ENCODE measurements at regions not wholly inside any gene's neighbourhood (a gene's known extent, or its start where the extent isn't known, plus 50 kb on each side); places are given as distances from the start of the nearest gene placed in this dataset.

GRCh38 chr11:70631624-70632047 lies 233.3 kb downstream of the CTTN start:
- no peak for DNase-seq

GRCh38 chr11:70633610-70634009 lies 235.3 kb downstream of the CTTN start:
- no peak for DNase-seq

- DNase-seq, result no peak
These were observed 238.3 kb downstream of the CTTN start for GRCh38 chr11:70636659-70637058.

GRCh38 chr11:70637186-70637800 lies 239.0 kb downstream of the CTTN start:
- no peak for DNase-seq

GRCh38 chr11:70637949-70638583 lies 239.7 kb downstream of the CTTN start:
- DNase-seq, result no peak

DNA sequence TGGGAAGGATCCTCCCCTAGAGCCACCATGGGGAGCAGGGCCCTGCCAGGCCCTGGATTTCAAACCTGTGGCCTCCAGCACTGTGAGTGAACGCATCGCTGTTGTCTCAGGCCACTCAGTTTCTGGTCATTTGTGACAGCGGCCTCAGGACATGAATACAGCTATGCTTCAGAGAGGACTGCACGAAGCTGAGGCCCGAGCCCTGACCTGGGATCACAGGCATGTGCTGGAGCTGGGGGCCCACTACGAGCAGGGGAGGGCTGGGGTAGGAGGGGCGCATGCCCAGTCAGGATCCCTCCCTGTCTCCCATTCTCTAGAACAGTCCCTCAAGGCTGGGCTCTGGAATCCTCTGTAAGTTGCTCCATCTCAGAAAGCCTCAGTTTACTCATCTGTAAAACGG lies 242.1 kb downstream of the CTTN start:
- no peak for DNase-seq

GRCh38 chr11:70641369-70641768 lies 243.0 kb downstream of the CTTN start:
- DNase-seq, result no peak

- no peak for DNase-seq
These were observed 243.9 kb downstream of the CTTN start for GRCh38 chr11:70642266-70642665.

DNA sequence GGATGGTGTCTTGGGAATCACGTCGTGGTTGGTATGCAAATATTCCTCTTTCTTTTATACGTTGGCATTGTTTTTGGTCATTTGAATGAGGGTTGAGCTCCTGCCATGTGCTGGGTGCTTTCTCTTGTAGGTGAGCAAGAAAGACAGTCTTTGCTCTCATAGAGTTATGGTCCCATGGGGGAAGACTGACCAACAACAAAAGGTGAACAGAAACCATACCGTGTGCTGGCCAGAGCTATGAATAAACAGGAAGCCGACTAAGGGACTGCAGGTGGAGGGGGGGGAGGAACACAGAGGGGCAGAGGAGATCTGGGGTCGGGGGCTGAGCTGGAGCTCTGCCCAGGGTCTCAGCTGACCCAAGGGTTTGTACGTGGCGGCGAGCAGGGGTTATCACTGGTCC lies 245.3 kb downstream of the CTTN start:
- no peak for DNase-seq

DNA sequence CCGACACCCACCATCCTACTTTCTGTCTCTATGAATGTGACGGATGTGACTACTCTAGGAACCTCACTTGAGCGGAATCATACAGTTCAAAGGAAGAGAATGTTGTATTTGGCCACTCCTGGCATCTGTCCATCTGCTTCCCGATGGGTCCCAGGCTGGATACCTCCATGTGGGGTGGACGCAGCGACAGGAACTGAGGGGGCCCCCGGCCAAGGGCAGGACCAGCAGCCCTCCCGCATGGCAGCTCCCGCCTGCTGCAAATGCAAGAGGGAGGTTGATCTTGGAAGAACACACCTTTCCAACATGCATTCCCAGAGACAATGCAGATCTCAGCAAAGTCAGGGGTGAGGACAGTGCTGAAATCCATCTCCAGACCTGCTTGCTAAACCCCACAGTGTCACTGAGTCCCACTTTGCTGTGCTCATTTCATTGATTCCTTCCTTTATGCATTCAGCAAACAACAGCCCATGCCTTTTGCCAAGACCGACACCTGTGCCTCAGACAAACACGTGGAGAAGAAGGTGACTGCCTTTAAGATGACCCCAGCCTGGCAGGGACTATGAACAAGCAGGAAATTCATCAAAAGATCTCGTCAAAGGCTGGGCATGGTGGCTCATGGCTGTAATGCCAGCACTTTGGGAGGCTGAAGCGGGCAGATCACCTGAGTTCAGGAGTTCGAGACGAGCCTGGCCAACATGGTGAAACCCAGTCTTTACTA lies 246.2 kb downstream of the CTTN start:
- no peak for DNase-seq

GRCh38 chr11:70645537-70645936 lies 247.2 kb downstream of the CTTN start:
- DNase-seq, result no peak

DNA sequence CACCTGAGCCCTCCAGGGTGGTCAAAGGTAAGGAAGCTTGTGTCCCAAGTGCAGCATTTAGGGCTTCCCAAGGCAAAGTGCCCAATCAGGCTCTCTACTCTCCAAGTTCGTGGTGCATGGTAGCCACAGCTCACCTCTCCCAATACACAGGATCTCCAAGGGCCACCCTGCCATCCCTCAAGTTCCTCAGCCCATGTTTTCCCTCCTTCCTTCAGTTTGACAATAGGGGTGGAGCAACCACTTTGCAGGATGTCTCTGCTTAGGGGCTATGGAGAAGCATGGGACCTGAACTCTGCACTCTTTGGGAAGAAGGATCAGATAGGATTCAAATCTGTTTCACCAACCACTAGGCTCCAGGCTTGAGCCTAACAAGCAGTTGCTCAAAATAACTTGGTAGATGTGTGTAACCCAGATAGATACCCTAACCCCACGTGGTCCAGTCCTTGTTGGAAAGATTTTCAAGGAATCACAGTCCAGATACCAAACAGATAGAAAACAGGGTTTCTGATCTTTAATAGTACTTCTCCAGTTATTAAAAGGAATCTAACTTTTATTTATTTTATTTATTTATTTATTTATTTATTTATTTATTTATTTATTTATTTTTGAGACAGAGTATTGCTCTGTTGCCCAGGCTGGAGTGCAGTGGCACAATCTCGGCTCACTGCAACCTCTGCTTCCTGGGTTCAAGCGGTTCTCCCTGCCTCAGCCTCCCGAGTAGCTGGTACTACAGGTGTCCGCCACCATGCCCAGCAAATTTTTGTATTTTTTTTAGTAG lies 248.1 kb downstream of the CTTN start:
- DNase-seq, result no peak

DNA sequence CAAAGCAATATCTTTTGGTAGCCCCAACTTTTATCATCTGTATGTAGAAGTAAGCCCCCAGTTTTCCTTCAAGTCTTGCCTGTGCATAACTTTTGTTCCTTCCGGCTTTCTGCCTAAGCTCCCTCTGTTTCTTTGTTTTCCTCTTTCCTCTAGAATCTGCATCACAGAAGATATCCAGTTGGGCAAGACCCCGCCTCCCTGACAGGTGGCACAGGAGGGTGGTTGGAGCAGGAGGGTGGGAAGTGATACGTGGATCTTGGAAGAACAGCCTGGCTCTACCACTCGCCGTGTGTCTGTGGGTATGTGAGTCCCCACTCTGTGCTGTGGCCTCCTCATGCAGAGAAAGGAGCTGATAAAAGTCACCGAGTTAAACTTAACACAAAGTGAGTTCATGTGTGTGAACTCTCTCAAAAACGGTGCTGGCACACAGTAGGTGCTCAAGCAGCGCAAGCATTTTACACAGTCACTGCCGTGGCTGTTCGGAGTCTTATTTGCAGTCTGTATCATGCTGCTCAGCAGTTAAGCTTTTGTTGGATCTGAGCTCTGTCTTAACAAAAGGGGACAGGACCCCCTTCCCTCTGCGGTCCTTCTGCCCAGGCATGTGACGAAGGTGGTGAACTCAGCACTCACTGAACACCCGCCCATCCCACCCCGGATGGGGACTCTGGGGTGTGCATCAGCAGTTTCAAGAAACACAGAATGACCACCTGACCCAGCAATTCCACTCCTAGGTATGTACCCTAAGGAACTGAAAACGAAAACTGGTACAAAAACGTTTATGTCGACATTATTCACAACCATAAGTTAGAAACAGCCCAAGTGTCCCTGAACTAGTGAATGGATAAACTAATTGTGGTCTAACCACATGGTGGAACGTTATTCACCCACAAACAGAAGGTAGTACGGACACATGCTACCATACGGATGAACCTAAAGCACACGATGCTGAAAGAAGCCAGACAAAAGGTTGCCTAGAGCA lies 249.1 kb downstream of the CTTN start:
- DNase-seq, result no peak

- DNase-seq, result no peak
These were observed 252.0 kb downstream of the CTTN start for GRCh38 chr11:70650075-70650909.

DNA sequence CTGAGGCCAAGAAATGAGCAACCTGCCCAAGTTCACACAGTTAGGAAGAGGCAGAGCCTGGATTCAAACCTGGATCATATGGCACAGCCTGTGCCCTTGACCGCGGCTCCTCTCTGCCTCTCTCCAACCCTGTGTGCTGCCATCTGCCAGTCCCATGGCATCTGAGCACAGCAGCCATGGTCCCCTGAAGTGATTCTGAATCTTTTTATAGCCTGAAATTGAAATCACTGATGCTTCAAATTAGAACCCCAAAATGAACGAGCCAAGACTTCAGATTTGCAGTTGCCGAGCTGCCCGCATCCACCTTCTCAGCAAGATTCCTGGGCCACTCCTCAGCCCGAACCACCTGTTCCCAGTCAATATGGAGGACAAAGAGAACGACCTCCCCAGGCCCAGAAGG lies 252.7 kb downstream of the CTTN start:
- DNase-seq, result no peak

GRCh38 chr11:70654016-70654415 lies 255.7 kb downstream of the CTTN start:
- DNase-seq, result no peak

DNA sequence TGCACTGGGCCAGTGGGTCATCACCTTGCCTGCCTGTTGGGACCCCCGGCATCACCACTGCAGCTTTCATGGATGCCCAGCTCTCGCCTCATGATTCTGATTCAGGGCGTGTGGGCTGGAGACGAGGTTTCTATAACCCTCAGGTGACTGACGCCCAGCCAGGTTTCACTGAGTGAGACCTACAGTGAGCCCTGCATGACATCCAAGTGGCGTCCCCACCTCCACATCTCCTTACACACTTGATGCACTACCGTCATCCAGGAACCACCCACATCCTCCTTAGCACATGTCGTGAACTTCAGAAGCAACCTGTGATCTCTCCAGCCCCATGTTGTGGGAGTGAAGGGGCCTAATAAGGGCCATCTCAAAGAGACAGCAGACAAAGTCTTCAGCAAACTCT lies 257.5 kb downstream of the CTTN start:
- DNase-seq, result no peak

DNA sequence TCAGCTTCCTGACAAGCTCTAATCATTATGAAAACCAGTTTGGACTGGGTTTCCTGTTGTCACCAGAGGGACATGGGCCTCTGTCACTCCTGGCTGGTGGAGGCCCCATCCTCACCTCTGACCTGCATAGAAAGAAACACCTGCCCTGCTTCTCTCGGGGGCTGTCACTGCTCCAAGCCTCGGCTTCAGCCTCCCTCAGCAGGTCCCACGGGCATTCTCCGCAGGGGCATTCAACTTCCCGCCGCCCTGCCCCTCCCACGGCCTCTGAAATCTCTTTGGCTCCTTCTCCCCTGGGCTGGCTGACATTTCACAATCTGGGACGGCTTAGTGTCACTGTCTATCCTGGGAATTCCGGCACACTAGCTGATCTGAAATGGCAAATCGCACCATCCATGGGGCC lies 257.9 kb downstream of the CTTN start:
- DNase-seq, result no peak

DNA sequence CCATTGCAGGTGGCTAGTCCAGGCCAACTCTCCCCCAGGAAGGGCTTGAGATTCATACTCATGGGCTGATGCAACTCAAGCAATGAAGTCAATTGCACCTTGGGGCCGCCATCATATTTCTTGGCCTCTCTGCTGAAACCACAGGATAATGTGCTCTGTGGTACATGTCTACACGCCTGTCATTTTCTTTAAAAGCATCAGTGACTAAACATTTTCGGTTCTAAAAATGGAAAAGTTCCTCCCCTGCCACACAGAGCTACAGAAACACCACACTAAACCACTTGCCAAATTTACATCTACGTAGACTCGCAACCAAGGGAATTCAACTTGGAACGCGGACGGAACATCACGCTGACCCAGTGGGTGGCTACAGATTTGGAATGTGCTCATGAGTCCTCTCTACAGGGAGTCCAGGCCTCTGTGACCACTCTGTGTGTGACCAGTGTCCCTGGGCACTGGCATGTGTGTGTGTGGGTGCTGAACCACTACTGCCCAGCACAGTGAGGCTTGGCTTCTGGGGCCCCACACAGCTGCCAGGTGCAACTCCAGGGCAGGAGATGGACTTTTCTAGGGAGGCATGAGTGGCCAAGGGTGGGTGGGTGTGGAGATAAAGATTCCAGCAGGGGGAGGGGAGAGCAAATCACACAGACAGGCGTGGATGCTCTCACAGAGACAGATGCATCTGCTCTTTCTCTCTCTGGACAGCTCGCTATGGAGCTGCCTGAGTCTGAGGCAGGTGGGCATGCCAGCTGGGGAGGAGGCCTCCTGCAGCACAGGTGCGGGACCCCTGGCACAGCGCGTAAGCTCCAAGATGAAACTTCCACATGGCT lies 261.9 kb downstream of the CTTN start:
- DNase-seq, result no peak

- DNase-seq, result no peak
These were observed 262.5 kb downstream of the CTTN start for GRCh38 chr11:70660889-70661197.

Data from activated gamma-delta T cell (primary cell).